ENCODE measurements at regions not wholly inside any gene's neighbourhood (a gene's known extent, or its start where the extent isn't known, plus 50 kb on each side); places are given as distances from the start of the nearest gene placed in this dataset.
"Not testable (repeated sequence)": the region's sequence is repeated elsewhere in the genome, so short reads cannot be mapped to it uniquely, and the experiment has no call there.

DNA sequence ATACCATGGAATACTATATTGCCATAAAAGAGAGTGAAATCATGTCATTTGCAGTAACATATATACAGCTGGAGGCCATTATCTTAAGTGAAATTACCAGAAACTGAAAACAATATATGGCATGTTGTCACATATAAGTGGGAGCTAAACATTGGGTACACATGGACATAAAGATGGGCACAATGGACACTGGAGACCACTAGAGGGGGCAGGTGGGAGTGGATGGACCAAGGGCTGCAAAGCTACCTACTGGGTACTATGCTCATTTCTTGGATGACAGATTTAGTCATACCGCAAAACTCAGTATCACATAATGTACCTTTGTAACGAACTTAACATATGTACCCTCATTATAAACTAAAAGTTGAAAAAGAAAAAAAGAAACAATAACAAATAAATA is 1167.6 kb downstream of the NXPH1 start:
- no peak overlapping the region for H3K4me3 Mint-ChIP-seq
- H3K9me3 Mint-ChIP-seq: peaks cover 37% of the 10 kb centered on the region
- no peaks in the 10 kb centered on the region for H3K36me3 Mint-ChIP-seq (ENCODE audit: low read depth)
- no peak overlapping the region for H3K27ac Mint-ChIP-seq
- H3K4me1 Mint-ChIP-seq (ENCODE audit: low read depth): no peaks in the 10 kb centered on the region
- no peak for DNase-seq (ENCODE audit: low spot score)
- no peaks in the 10 kb centered on the region for H3K27me3 Mint-ChIP-seq (ENCODE audit: low read depth)

DNA sequence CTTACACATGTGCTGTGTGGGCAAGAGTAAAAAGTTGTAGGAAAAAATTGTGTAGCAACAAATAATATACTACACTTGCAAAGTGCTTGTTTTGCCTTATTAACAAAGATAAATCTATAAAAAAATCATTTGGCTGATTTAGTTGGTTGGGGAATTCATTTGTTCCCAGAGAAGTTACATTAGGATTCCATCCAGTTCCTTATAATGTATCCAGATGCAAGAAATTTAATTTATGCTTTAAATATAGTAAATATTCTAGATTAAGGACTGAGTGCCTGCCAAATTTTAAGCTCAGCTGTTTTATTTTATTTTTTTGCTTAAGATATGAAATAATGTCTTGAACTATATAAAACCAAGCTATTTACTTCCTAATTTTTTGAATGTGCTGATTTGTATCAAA is 1169.9 kb downstream of the NXPH1 start:
- no peaks in the 10 kb centered on the region for H3K4me1 Mint-ChIP-seq (ENCODE audit: low read depth)
- no peaks in the 10 kb centered on the region for H3K27me3 Mint-ChIP-seq (ENCODE audit: low read depth)
- no peaks in the 10 kb centered on the region for H3K36me3 Mint-ChIP-seq (ENCODE audit: low read depth)
- no peak overlapping the region for H3K27ac Mint-ChIP-seq
- DNase-seq (ENCODE audit: low spot score): no peak
- H3K9me3 Mint-ChIP-seq: peaks cover 41% of the 10 kb centered on the region
- no peak overlapping the region for H3K4me3 Mint-ChIP-seq

DNA sequence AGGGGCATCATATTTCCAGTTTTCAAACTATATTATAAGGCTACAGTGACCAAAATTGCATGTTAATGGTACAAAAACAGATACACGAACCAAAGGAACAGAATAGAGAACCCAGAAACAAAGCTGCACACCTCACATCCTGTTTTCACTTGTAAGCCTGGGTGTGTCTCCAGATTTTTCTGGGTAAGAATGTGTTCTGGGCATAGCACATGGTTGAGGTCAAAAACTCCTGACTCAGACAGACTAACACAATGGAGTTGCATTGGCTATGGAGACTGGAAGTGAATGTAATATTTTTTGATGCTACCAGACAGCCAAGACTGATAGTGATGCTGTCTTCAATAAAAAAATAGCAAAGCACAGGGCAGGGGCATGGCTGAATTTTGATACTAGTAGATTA is 1175.2 kb downstream of the NXPH1 start:
- Mint-ChIP-seq H3K27me3 (ENCODE audit: low read depth) (no peaks in the 10 kb centered on the region), H3K9me3 (peaks cover 46% of the 10 kb centered on the region), H3K36me3 (ENCODE audit: low read depth) (no peaks in the 10 kb centered on the region), H3K4me1 (ENCODE audit: low read depth) (no peaks in the 10 kb centered on the region), H3K4me3 (no peak overlapping the region), H3K27ac (no peak overlapping the region)
- DNase-seq (ENCODE audit: low spot score): no peak

DNA sequence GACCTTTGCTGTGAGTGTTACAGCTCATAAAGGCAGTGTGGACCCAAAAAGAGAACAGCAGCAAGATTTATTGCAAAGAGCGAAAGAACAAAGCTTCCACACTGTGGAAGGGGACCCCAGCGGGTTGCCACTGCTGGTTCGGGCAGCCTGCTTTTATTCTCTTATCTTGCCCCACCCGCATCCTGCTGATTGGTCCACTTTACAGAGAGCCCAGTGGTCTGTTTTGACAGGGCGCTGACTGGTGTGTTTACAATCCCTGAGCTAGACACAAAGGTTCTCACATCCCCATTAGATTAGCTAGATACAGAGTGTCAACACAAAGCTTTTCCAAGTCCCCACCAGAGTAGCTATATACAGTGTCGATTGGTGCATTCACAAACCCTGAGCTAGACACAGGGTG is 1187.5 kb downstream of the NXPH1 start:
- H3K4me3 Mint-ChIP-seq; H3K4me1 Mint-ChIP-seq (ENCODE audit: low read depth): not testable (repeated sequence)

DNA sequence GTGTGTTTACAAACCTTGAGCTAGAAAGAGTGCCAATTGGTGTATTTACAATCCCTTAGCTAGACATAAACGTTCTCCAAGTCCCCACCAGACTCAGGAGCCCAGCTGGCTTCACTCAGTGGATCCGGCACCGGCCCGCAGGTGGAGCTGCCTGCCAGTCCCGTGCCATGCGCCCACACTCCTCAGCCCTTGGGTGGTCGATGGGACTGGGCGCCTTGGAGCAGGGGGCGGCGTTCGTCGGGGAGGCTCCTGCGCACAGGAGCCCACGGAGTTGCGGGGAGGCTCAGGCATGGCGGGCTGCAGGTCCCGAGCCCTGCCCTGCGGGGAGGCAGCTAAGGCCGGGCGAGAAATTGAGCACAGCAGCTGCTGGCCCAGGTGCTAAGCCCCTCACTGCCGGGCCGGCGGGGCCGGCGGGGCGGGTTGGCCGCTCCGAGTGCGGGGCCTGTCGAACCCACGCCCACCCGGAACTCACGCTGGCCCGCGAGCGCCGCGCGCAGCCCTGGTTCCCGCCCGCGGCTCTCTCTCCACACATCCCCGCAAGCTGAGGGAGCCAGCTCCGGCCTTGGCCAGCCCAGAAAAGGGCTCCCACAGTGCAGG is 1188.0 kb downstream of the NXPH1 start:
- not testable (repeated sequence) for H3K27ac Mint-ChIP-seq; DNase-seq (ENCODE audit: low spot score); H3K36me3 Mint-ChIP-seq (ENCODE audit: low read depth); H3K4me1 Mint-ChIP-seq (ENCODE audit: low read depth); H3K4me3 Mint-ChIP-seq; H3K27me3 Mint-ChIP-seq (ENCODE audit: low read depth)
- peaks cover 38% of the 10 kb centered on the region for H3K9me3 Mint-ChIP-seq

More for the DNA sequence above, 1187.5 kb downstream of the NXPH1 start:
- not testable (repeated sequence) for H3K27ac Mint-ChIP-seq; H3K27me3 Mint-ChIP-seq (ENCODE audit: low read depth); DNase-seq (ENCODE audit: low spot score); H3K36me3 Mint-ChIP-seq (ENCODE audit: low read depth)
- H3K9me3 Mint-ChIP-seq: peaks cover 35% of the 10 kb centered on the region

DNA sequence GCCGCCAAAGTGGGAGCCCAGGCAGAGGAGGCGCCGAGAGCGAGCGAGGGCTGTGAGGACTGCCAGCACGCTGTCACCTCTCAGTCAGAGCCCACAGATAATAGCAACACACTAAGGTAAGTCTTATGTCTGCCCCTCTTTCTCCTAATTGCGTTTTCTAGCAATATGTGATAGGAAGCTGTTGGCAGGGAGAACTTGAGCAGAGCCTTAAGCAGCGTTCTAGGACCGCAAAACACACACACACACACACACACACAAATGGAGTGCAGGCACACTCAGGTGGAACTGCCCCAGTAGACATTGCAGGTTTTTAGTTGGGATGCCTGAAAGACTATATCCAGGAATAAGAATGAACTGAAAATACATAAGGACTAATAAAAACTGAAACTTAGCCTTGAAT is 1188.5 kb downstream of the NXPH1 start:
- H3K4me1 Mint-ChIP-seq (ENCODE audit: low read depth): no peaks in the 10 kb centered on the region
- no peak for DNase-seq (ENCODE audit: low spot score)
- no peaks in the 10 kb centered on the region for H3K36me3 Mint-ChIP-seq (ENCODE audit: low read depth)
- no peak overlapping the region for H3K27ac Mint-ChIP-seq
- peaks cover 41% of the 10 kb centered on the region for H3K9me3 Mint-ChIP-seq
- H3K27me3 Mint-ChIP-seq (ENCODE audit: low read depth): no peaks in the 10 kb centered on the region
- H3K4me3 Mint-ChIP-seq: no peak overlapping the region

DNA sequence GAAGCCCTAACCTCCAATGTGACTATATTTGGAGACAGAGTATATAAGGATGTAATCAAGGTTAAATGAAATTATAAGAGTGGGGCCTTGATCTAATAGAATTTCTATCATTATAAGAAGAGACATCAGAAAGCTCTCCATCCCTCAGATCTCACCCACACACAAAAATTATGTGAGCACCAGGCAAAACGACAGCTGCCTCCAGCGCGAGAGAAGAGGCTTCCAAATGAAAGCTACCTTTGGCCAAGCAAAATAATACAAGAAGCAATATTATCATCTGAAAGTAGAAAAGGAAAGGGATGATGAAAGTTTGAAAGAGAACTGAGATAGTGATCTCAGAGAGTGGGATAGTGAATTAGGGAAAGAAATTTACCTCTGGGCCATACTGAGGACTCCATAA is 1192.5 kb downstream of the NXPH1 start:
- Mint-ChIP-seq H3K4me3 (no peak overlapping the region), H3K27me3 (ENCODE audit: low read depth) (no peaks in the 10 kb centered on the region), H3K4me1 (ENCODE audit: low read depth) (no peaks in the 10 kb centered on the region), H3K27ac (no peak overlapping the region), H3K9me3 (peaks cover 33% of the 10 kb centered on the region), H3K36me3 (ENCODE audit: low read depth) (no peaks in the 10 kb centered on the region)
- DNase-seq (ENCODE audit: low spot score): no peak

DNA sequence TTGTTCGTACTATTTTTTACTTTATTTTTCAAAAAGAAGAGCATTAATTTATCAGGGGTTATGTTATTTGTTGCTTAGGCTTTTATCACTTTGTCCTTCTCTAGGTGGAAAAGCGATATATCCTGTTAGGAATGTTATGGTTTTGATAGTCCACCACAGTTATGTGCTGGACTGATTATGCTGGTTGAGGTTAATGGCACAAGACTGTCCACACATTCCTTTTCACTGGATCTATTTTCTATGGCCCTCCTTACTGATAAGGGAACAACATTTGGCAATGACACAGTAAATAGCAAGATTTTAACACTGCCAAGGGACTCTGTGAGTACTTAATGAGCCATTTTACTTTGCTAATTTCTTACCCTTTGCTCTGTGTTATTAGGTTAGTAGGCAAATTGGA is 1212.3 kb downstream of the NXPH1 start:
- H3K27me3 Mint-ChIP-seq (ENCODE audit: low read depth): no peaks in the 10 kb centered on the region
- no peaks in the 10 kb centered on the region for H3K4me1 Mint-ChIP-seq (ENCODE audit: low read depth)
- DNase-seq (ENCODE audit: low spot score): no peak
- no peaks in the 10 kb centered on the region for H3K36me3 Mint-ChIP-seq (ENCODE audit: low read depth)
- no peak overlapping the region for H3K4me3 Mint-ChIP-seq
- H3K9me3 Mint-ChIP-seq: peaks cover 11% of the 10 kb centered on the region
- H3K27ac Mint-ChIP-seq: no peak overlapping the region

DNA sequence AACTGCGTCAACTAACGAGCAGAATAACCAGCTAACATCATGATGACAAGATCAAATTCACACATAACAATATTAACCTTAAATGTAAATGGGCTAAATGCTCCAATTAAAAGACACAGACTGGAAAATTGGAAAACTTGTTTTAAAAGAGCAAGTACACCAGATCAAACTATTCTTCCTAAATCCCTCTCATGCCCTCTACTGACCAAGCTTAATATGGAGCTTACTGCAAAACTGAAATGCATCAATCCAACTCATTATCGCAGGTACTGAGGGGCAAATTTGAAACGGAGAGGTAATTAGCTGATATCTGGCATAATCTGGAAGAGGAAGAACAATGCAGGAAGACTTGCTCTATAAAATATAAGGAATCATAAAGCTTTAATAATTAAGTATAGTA is 1223.8 kb downstream of the NXPH1 start:
- no peaks in the 10 kb centered on the region for H3K27me3 Mint-ChIP-seq (ENCODE audit: low read depth)
- no peak overlapping the region for H3K4me3 Mint-ChIP-seq
- H3K9me3 Mint-ChIP-seq: peaks cover 30% of the 10 kb centered on the region
- H3K4me1 Mint-ChIP-seq (ENCODE audit: low read depth): no peaks in the 10 kb centered on the region
- no peak overlapping the region for H3K27ac Mint-ChIP-seq
- H3K36me3 Mint-ChIP-seq (ENCODE audit: low read depth): no peaks in the 10 kb centered on the region
- DNase-seq (ENCODE audit: low spot score): no peak

DNA sequence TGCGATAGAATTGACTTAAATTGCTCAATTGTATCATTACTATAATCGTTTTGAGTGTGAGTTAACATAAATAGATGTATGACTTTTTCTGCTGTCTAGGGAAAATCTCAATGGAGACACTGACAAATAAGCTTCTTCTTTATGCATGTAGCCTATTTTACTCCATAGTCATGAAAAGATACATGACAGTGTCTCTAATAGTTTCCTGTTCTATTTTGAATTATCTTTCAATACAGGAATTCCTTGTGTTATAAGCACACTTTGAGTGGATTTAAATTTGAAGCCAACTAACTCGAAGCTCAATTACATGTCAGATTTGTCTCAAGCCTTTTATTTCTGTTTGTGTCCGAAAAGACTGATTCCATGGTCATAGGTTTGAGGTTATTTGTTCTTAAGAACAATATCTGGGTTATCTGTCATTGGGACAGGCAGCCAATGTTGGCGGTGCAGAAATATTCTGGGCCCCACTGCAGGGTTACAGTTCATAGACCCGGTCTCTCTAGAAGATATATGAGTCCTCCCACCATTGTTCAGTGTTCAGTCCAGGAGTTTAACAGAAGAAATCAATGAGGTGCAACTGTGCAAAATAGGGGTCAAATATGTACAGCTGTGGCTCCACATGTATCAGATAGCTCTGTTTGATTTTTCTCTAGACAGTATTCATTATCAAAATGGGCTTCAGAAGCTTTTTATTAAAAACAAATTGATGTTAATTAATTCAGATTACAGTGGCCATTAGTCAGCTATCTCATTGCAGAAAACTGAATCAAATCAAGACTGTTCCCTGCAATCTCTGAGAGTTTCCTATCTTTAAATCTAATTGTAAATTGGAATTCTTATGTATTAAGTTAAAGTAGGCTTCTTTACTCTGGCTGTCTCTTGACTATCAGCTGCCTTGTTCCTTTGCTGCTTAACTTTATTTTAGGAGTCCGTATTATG is 1238.8 kb downstream of the NXPH1 start:
- DNase-seq (ENCODE audit: low spot score): no peak
- no peaks in the 10 kb centered on the region for H3K36me3 Mint-ChIP-seq (ENCODE audit: low read depth)
- H3K27ac Mint-ChIP-seq: no peak overlapping the region
- H3K27me3 Mint-ChIP-seq (ENCODE audit: low read depth): no peaks in the 10 kb centered on the region
- H3K4me3 Mint-ChIP-seq: no peak overlapping the region
- no peaks in the 10 kb centered on the region for H3K4me1 Mint-ChIP-seq (ENCODE audit: low read depth)
- peaks cover 12% of the 10 kb centered on the region for H3K9me3 Mint-ChIP-seq

DNA sequence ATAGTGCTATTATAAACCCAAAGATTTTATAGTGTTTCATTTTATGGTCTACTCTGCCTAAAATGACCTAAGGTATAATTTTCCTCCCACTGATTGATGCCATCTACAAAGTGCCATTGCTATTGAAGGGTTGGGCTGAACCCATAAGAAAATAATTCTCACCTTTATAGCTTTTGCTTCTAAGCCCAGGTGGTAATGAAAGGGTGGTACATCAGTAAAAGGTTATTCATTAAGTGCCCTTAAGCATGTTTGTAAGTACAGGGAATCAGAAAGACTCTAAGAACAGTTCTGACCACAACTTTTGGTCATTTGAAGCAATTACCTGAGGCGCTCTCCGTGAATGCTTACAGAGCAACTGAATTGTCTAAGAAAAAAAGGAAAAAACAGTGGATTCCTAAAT is 1247.3 kb downstream of the NXPH1 start:
- no peak overlapping the region for H3K27ac Mint-ChIP-seq
- no peaks in the 10 kb centered on the region for H3K4me1 Mint-ChIP-seq (ENCODE audit: low read depth)

DNA sequence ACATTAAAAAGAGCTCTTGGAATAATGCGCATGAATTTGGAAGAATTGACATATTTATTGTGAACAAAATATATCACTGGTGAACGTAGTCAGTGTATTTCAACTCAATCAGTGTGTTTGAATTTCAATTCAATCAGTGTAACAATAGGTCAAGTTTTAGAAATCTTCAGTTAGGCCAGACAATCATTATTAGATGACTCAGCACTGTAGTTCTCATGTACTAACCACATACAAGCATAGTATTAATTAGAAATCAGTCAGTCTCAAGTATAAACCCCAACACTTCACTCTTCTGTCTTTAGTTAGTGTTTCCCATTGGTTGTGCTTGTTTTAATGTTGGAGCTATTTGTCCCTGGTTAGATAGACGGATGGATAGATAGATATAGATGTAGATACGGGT is 1247.9 kb downstream of the NXPH1 start:
- DNase-seq (ENCODE audit: low spot score): no peak
- Mint-ChIP-seq H3K27ac (no peak overlapping the region), H3K4me3 (no peak overlapping the region), H3K27me3 (ENCODE audit: low read depth) (no peaks in the 10 kb centered on the region), H3K36me3 (ENCODE audit: low read depth) (no peaks in the 10 kb centered on the region), H3K4me1 (ENCODE audit: low read depth) (no peaks in the 10 kb centered on the region), H3K9me3 (peaks cover 13% of the 10 kb centered on the region)

More for the DNA sequence above, 1247.3 kb downstream of the NXPH1 start:
- Mint-ChIP-seq H3K27me3 (ENCODE audit: low read depth) (no peaks in the 10 kb centered on the region), H3K4me3 (no peak overlapping the region), H3K36me3 (ENCODE audit: low read depth) (no peaks in the 10 kb centered on the region), H3K9me3 (peaks cover 13% of the 10 kb centered on the region)
- no peak for DNase-seq (ENCODE audit: low spot score)

DNA sequence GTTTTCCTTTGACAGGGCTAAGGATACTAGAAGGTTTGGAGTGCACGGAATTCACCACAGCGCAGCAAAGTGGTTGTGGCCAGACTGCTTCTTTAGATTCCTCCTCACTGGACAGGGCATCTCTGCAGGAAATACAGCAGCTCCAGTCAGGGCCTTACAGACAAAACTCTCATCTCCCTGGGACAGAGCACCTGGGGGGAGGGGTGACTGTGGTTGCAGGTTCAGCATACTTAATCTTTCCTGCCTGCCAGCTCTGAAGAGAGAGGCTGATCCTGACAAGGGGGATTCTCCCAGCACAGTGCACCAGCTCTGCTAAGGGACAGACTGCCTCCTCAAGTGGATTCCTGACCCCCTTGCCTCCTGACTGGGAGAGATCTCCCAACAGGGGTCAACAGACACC is 1257.9 kb downstream of the NXPH1 start:
- no peaks in the 10 kb centered on the region for H3K27me3 Mint-ChIP-seq (ENCODE audit: low read depth)
- DNase-seq (ENCODE audit: low spot score): no peak
- H3K4me3 Mint-ChIP-seq: no peak overlapping the region
- H3K36me3 Mint-ChIP-seq (ENCODE audit: low read depth): no peaks in the 10 kb centered on the region
- H3K4me1 Mint-ChIP-seq (ENCODE audit: low read depth): no peaks in the 10 kb centered on the region
- peaks cover 32% of the 10 kb centered on the region for H3K9me3 Mint-ChIP-seq
- no peak overlapping the region for H3K27ac Mint-ChIP-seq

DNA sequence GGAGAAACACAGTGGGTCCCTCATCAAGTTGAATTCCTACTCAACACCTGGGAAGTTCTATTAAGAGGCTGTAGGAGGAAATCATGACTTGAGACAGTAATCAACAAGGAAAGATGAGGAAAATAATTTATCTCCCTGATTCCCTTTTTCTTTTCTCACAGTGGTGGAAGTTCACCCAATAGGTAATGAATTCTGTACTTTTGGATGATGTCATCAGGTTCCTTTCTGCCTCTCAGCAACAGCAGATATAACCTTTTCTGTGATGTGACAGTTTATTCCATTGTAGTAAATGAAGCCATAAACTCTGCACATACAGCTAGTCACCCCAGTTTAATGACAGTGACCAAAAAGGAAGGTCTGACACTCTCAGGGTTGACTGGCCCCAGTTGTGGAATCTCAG is 1265.0 kb downstream of the NXPH1 start:
- Mint-ChIP-seq H3K27me3 (ENCODE audit: low read depth) (no peaks in the 10 kb centered on the region), H3K4me3 (no peak overlapping the region), H3K4me1 (ENCODE audit: low read depth) (no peaks in the 10 kb centered on the region), H3K36me3 (ENCODE audit: low read depth) (no peaks in the 10 kb centered on the region), H3K9me3 (peaks cover 17% of the 10 kb centered on the region), H3K27ac (no peak overlapping the region)
- DNase-seq (ENCODE audit: low spot score): no peak

Measured in T-helper 2 cell treated with Interferon-gamma antibody and Interleukin-4, amounts not matched to agents 5 μg/mL and 100 μg/mL, for 36 hours (primary cell).